Natural killer cell (primary cell): ENCODE measurements at regions not wholly inside any gene's neighbourhood (a gene's known extent, or its start where the extent isn't known, plus 50 kb on each side); places are given as distances from the start of the nearest gene placed in this dataset.
"Not testable (repeated sequence)": the region's sequence is repeated elsewhere in the genome, so short reads cannot be mapped to it uniquely, and the experiment has no call there.

Experiments used
- ATAC-seq, 3 donors: fragments of 150-1000 bp in 2 of 3; fragments of 200-7000 bp in 1 of 3; cut with Tn5 transposase; 1 replicate in 1 of 3; 2 replicates in 2 of 3; pipeline ENCODE4 v1.10.0; 2021; ENCODE audit warnings: mild to moderate bottlenecking in 2 of 3, moderate library complexity in 2 of 3
- DNase-seq, 2 donors: peaks; one replicate each; pipeline versions ENCODE4 v3.0.0 to v3.0.0-alpha.2; 2013 to 2021; ENCODE audit warnings: mixed read lengths in 1 of 2
- H3K27ac ChIP-seq: one replicate; pipeline ENCODE4 v1.5.1; 2013; ENCODE audit warnings: mild to moderate bottlenecking, low read length
- H3K27me3 ChIP-seq: one replicate; pipeline ENCODE4 v1.6.1; 2013; ENCODE audit warnings: low read length; ENCODE audit not compliant: control insufficient read depth, insufficient read depth
- H3K36me3 ChIP-seq: one replicate; pipeline ENCODE4 v1.6.1; 2013; ENCODE audit warnings: low read length; ENCODE audit not compliant: control insufficient read depth, insufficient read depth
- H3K4me1 ChIP-seq: one replicate; pipeline ENCODE4 v1.6.1; 2013; ENCODE audit warnings: low read length; ENCODE audit not compliant: control insufficient read depth, insufficient read depth
- H3K4me3 ChIP-seq: one replicate; pipeline ENCODE4 v1.5.1; 2013; ENCODE audit warnings: low read length
- H3K9me3 ChIP-seq: one replicate; pipeline ENCODE4 v1.6.1; 2013; ENCODE audit warnings: low read length; ENCODE audit not compliant: control insufficient read depth, insufficient read depth
- H3K27ac Mint-ChIP-seq, 2 donors: one replicate each; pipeline ENCODE4 v1.8.0; 2022; ENCODE audit warnings: mild to moderate bottlenecking in 2 of 2, mixed read lengths in 2 of 2, moderate library complexity in 1 of 2
- H3K27me3 Mint-ChIP-seq, 2 donors: one replicate each; pipeline ENCODE4 v1.8.0; 2022; ENCODE audit warnings: low read depth in 2 of 2, mixed read lengths in 2 of 2
- H3K36me3 Mint-ChIP-seq: one replicate; pipeline ENCODE4 v1.8.0; 2022; ENCODE audit warnings: mixed read lengths
- H3K4me1 Mint-ChIP-seq, 2 donors: one replicate each; pipeline ENCODE4 v1.8.0; 2022; ENCODE audit warnings: mixed read lengths in 2 of 2
- H3K4me3 Mint-ChIP-seq: one replicate; pipeline ENCODE4 v1.8.0; 2022; ENCODE audit warnings: mild to moderate bottlenecking, moderate library complexity, mixed read lengths
- H3K9me3 Mint-ChIP-seq, 2 donors: one replicate each; pipeline ENCODE4 v1.8.0; 2022; ENCODE audit warnings: mixed read lengths in 2 of 2
- CTCF ChIP-seq: fragments of 200-600 bp; IDR thresholded peaks from one replicate; pipeline ENCODE4 v1.8.0; 2022; ENCODE audit warnings: antibody characterized with exemption
- WGBS: methylation state at CpG from one replicate; pipeline ENCODE4 v1.1.7; 2013; ENCODE audit warnings: missing lambda C conversion rate; ENCODE audit not compliant: insufficient coverage; 5-methylcytosine and 5-hydroxymethylcytosine counted together
- intact Hi-C: fragments of 100-400 bp; cut with micrococcal nuclease; formaldehyde crosslinking; loops from one replicate; pipeline ENCODE4 v1.14.2; 2022

GRCh38 chr5:91306497-91306896 is 76.6 kb downstream of the ARRDC3 start:
- Mint-ChIP-seq H3K4me1 (peaks cover 10 to 11% of the 10 kb centered on the region in 2 donors), H3K27ac (no peak overlapping the region), H3K27me3 (no peaks in the 10 kb centered on the region), H3K36me3 (no peaks in the 10 kb centered on the region), H3K9me3 (no peaks in the 10 kb centered on the region), H3K4me3 (no peak overlapping the region)
- Histone ChIP-seq H3K4me3 (no peak overlapping the region), H3K4me1 (peaks cover 17% of the 10 kb centered on the region), H3K27ac (no peak overlapping the region), H3K27me3 (no peaks in the 10 kb centered on the region), H3K9me3 (no peaks in the 10 kb centered on the region), H3K36me3 (no peaks in the 10 kb centered on the region)
- ATAC-seq (no peak), DNase-seq (no peak)
- WGBS = 98% methylated on average over 2 of the region's 3 CpGs
- intact Hi-C loops = no loop called here
- TF ChIP-seq CTCF = no peak

- H3K4me1 Mint-ChIP-seq = peaks cover 1 to 2% of the 10 kb centered on the region in 2 donors
- no peaks in the 10 kb centered on the region for H3K9me3 Mint-ChIP-seq
- Histone ChIP-seq H3K27me3 (no peaks in the 10 kb centered on the region), H3K4me3 (no peak overlapping the region), H3K27ac (no peak overlapping the region), H3K36me3 (no peaks in the 10 kb centered on the region), H3K9me3 (no peaks in the 10 kb centered on the region), H3K4me1 (peaks cover 8% of the 10 kb centered on the region)
- ATAC-seq (no peak), DNase-seq (no peak)
- no peaks in the 10 kb centered on the region for H3K36me3 Mint-ChIP-seq
- intact Hi-C loops = no loop called here
- TF ChIP-seq CTCF = no peak
- no peak overlapping the region for H3K4me3 Mint-ChIP-seq
- no peaks in the 10 kb centered on the region for H3K27me3 Mint-ChIP-seq
- H3K27ac Mint-ChIP-seq = no peak overlapping the region
Measured at GRCh38 chr5:91305640-91306039, 77.5 kb downstream of the ARRDC3 start.

- H3K4me3 Mint-ChIP-seq, intact Hi-C loops, H3K27me3 Mint-ChIP-seq, H3K4me1 Mint-ChIP-seq, H3K4me1 ChIP-seq, H3K36me3 ChIP-seq, H3K9me3 Mint-ChIP-seq, DNase-seq, H3K36me3 Mint-ChIP-seq, H3K9me3 ChIP-seq, H3K27ac ChIP-seq, H3K4me3 ChIP-seq, ATAC-seq, H3K27me3 ChIP-seq, H3K27ac Mint-ChIP-seq: not testable (repeated sequence)
- WGBS = 95% methylated on average over 4 of the region's 4 CpGs
Measured at GRCh38 chr5:91304015-91304414, 79.1 kb downstream of the ARRDC3 start.

GRCh38 chr5:91302958-91303357 is 80.2 kb downstream of the ARRDC3 start:
- H3K27ac Mint-ChIP-seq = no peak overlapping the region
- WGBS = 100% methylated on average over 1 of the region's 1 CpG
- Histone ChIP-seq H3K36me3 (no peaks in the 10 kb centered on the region), H3K27ac (no peak overlapping the region), H3K9me3 (no peaks in the 10 kb centered on the region), H3K4me3 (no peak overlapping the region), H3K27me3 (no peaks in the 10 kb centered on the region), H3K4me1 (no peaks in the 10 kb centered on the region)
- TF ChIP-seq CTCF = no peak
- no peaks in the 10 kb centered on the region for H3K9me3 Mint-ChIP-seq
- no peak for DNase-seq
- H3K4me3 Mint-ChIP-seq = no peak overlapping the region
- no peaks in the 10 kb centered on the region for H3K36me3 Mint-ChIP-seq
- no peak for ATAC-seq
- H3K4me1 Mint-ChIP-seq = no peaks in the 10 kb centered on the region
- intact Hi-C loops = no loop called here
- no peaks in the 10 kb centered on the region for H3K27me3 Mint-ChIP-seq
